Esophagus muscularis mucosa (tissue), 4 donors: ENCODE measurements at regions not wholly inside any gene's neighbourhood (a gene's known extent, or its start where the extent isn't known, plus 50 kb on each side); places are given as distances from the start of the nearest gene placed in this dataset.

Source experiments
- CTCF ChIP-seq, 3 experiments: fragments of 200-600 bp in 2 of 3; fragments of 450-650 bp in 1 of 3; sonication (generic) in 2 of 3; IDR thresholded peaks; one replicate each; pipeline ENCODE4 v1.5.1; 2017 to 2019; ENCODE audit warnings: antibody characterized with exemption in 3 of 3, mild to moderate bottlenecking in 2 of 3, moderate library complexity in 1 of 3
- EP300 ChIP-seq: sonication (generic); formaldehyde crosslinking; IDR thresholded peaks from one replicate; pipeline ENCODE4 v1.6.1; 2017; ENCODE audit warnings: antibody characterized with exemption
- POLR2A ChIP-seq: fragments of 450-650 bp; IDR thresholded peaks from one replicate; pipeline ENCODE4 v1.6.1; 2017; ENCODE audit warnings: antibody characterized with exemption, moderate library complexity, mild to moderate bottlenecking, low read depth

- TF ChIP-seq CTCF (IDR thresholded peaks at IDR 0.05) (no peak), EP300 (no peak), POLR2A (no peak)
Measured at GRCh38 chr3:145915787-145916186, 245.2 kb downstream of the PLOD2 start.
